ENCODE measurements at regions not wholly inside any gene's neighbourhood (a gene's known extent, or its start where the extent isn't known, plus 50 kb on each side); places are given as distances from the start of the nearest gene placed in this dataset.

DNA sequence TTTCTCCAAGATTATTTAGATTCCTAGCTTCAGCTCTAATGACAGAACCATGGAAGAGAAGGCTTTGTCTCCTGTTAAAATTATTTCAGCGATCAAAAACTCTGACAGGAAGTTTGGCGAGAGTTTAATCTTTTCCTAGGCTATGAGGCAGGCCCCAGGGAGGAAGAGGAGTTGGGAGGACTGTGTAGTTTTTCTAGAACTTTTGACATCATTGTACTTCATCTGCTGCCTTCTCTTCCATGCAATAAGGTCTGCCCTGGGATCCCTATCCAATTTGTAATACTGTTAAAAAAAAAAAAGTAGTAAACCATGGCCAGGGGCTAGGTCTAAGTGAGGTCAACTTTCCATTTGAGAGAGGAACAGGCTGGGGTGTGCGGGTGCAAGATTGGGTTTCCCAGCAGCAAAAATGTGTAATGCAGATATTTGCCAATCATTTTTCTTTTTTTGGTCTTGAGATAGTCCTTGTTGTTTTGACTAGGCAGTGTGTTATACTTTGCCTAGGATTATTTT, 261.9 kb upstream of the ANKH start:
- intact Hi-C loops (cut with micrococcal nuclease), result no loop called here

DNA sequence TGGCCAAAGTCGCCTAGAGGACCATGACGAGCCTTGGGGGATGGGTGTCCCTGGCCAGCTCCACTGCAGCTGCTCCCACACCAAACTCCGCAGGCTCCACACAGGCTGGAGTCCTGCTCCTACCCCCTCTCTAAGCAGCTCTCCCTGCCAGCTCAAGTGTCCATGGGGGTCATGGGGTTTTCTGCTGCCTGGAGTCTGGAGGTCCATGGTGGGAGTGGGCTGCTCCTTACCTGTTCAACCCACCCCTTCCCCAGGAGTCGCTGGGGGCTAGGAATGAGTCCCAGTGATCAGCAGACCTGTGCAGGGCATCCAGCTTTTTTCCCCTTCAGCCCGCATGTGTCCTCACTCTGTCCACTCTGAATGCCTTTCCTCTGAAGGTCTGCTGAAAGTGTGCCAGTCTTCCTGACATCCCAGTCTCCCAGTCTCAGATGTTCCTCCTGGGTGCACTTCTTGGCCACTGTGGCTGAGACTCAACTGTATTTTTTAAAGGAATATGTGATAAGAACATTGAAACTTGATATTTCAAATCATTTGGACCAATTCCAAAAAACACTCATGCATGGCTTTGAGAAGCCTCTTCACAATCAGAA, 261.3 kb upstream of the ANKH start:
- Histone ChIP-seq H3K27ac (replicated peaks) (no peak overlapping the region), H3K36me3 (no peaks in the 10 kb centered on the region), H3K4me1 (peaks cover 11% of the 10 kb centered on the region), H3K27me3 (ENCODE audit: low read depth) (no peaks in the 10 kb centered on the region), H3K9me3 (replicated peaks) (no peaks in the 10 kb centered on the region), H3K4me3 (no peak overlapping the region)
- TF ChIP-seq, protein P1, sequence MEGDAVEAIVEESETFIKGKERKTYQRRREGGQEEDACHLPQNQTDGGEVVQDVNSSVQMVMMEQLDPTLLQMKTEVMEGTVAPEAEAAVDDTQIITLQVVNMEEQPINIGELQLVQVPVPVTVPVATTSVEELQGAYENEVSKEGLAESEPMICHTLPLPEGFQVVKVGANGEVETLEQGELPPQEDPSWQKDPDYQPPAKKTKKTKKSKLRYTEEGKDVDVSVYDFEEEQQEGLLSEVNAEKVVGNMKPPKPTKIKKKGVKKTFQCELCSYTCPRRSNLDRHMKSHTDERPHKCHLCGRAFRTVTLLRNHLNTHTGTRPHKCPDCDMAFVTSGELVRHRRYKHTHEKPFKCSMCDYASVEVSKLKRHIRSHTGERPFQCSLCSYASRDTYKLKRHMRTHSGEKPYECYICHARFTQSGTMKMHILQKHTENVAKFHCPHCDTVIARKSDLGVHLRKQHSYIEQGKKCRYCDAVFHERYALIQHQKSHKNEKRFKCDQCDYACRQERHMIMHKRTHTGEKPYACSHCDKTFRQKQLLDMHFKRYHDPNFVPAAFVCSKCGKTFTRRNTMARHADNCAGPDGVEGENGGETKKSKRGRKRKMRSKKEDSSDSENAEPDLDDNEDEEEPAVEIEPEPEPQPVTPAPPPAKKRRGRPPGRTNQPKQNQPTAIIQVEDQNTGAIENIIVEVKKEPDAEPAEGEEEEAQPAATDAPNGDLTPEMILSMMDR (IDR thresholded peaks at IDR 0.05; ENCODE audit: borderline replicate concordance), result no peak
- intact Hi-C loops (cut with micrococcal nuclease), result no loop called here
- no peak for DNase-seq

More for the DNA sequence above, 261.9 kb upstream of the ANKH start:
- TF ChIP-seq, protein P1 (IDR thresholded peaks at IDR 0.05; ENCODE audit: borderline replicate concordance), result no peak
- peaks cover 11% of the 10 kb centered on the region for H3K4me1 ChIP-seq
- no peak overlapping the region for H3K4me3 ChIP-seq
- H3K27me3 ChIP-seq (ENCODE audit: low read depth), result no peaks in the 10 kb centered on the region
- no peak overlapping the region for H3K27ac ChIP-seq (replicated peaks)
- no peaks in the 10 kb centered on the region for H3K9me3 ChIP-seq (replicated peaks)
- no peaks in the 10 kb centered on the region for H3K36me3 ChIP-seq
- no peak for DNase-seq

DNA sequence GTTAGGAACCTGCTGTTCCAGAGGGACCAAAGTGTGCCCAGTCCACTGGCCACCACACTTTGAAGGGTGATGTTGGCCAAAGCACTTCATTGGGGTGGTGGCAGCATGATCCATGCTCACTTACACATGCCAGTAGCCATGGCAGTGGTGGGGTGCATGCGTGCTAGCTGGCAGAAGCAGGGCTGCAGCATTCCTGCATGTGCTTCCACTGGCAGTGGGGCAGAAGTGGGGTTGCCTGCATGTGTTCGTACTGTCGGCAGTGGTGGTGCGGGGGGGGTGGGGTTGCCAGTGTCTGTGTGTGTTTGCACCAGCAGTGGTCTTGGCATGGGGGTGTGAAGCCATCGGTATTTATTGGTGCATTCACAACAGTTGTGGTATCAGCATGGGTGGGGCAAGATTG, 260.3 kb upstream of the ANKH start:
- TF ChIP-seq, protein P1 (IDR thresholded peaks at IDR 0.05; ENCODE audit: borderline replicate concordance), result no peak
- DNase-seq, result no peak
- Histone ChIP-seq H3K27me3 (ENCODE audit: low read depth) (no peaks in the 10 kb centered on the region), H3K36me3 (no peaks in the 10 kb centered on the region), H3K4me3 (no peak overlapping the region), H3K4me1 (peaks cover 11% of the 10 kb centered on the region), H3K9me3 (replicated peaks) (peaks cover 4% of the 10 kb centered on the region), H3K27ac (replicated peaks) (no peak overlapping the region)
- intact Hi-C loops (cut with micrococcal nuclease), result no loop called here

DNA sequence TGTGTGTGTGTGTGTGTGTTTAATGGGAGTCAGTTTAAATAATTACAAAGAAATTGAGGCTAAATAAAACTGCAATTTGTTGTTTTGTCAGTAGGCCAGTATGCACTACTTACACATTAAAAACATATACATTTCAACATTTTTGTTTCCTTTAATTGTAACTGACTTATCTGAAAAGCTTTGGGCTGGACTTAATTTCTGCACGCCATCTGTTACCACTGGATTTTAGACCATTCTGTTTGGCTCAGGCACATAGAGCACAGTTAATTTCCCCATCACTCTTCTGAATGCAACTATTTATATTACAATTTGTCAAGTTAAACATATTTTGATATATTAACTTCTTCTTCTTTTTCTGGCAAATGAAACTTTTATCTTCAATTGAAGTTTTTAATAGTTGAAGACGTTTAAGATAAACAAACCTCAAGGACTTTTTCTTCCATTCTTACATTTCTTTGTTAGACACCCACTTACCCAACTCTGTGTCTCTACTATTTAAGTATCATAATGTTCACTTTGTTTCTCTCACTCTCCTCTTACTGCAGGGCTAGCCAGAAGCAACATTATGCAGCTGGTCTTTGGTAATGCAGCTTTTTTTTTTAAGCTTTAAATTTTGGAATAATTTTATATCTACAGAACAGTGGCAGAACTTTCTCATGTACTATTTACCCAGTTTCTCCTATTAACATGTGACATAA, 253.4 kb upstream of the ANKH start:
- Histone ChIP-seq H3K9me3 (replicated peaks) (peaks cover 4% of the 10 kb centered on the region), H3K4me3 (no peak overlapping the region), H3K4me1 (no peaks in the 10 kb centered on the region), H3K27me3 (ENCODE audit: low read depth) (no peaks in the 10 kb centered on the region), H3K27ac (replicated peaks) (no peak overlapping the region), H3K36me3 (no peaks in the 10 kb centered on the region)
- TF ChIP-seq, protein P1 (IDR thresholded peaks at IDR 0.05; ENCODE audit: borderline replicate concordance), result no peak
- DNase-seq, result no peak
- intact Hi-C loops (cut with micrococcal nuclease), result no loop called here

DNA sequence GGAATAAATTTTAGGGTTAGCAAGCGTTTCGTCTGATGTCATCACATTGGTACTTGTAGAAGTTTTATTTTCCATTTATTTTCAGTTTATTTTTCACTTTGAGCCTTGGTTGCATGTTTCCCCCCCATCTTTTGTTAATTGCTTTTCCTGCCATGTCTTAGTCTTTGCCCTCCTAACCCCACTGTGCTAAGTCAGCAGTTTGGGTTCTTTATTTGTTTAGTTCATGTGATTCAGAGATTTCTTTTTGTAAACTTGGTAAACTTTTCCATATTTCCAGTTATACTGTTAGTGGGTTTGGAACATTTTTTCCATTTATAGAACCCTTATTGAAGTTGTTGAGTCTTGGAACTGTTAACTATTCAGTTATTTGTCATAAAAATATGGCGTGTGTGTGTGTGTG, 252.9 kb upstream of the ANKH start:
- H3K4me3 ChIP-seq, result no peak overlapping the region
- DNase-seq, result no peak
- H3K27ac ChIP-seq (replicated peaks), result no peak overlapping the region
- intact Hi-C loops (cut with micrococcal nuclease), result no loop called here
- TF ChIP-seq, protein P1 (IDR thresholded peaks at IDR 0.05; ENCODE audit: borderline replicate concordance), result no peak
- peaks cover 4% of the 10 kb centered on the region for H3K9me3 ChIP-seq (replicated peaks)
- H3K36me3 ChIP-seq, result no peaks in the 10 kb centered on the region
- no peaks in the 10 kb centered on the region for H3K27me3 ChIP-seq (ENCODE audit: low read depth)
- H3K4me1 ChIP-seq, result no peaks in the 10 kb centered on the region
